Putamen (tissue), 1 donor: ENCODE measurements at regions not wholly inside any gene's neighbourhood (a gene's known extent, or its start where the extent isn't known, plus 50 kb on each side); places are given as distances from the start of the nearest gene placed in this dataset.
"Not testable (repeated sequence)": the region's sequence is repeated elsewhere in the genome, so short reads cannot be mapped to it uniquely, and the experiment has no call there.

ENCODE experiments used
- DNase-seq: peaks from one replicate; pipeline ENCODE4 v3.0.0-alpha.2; 2016; ENCODE audit warnings: low spot score

DNA sequence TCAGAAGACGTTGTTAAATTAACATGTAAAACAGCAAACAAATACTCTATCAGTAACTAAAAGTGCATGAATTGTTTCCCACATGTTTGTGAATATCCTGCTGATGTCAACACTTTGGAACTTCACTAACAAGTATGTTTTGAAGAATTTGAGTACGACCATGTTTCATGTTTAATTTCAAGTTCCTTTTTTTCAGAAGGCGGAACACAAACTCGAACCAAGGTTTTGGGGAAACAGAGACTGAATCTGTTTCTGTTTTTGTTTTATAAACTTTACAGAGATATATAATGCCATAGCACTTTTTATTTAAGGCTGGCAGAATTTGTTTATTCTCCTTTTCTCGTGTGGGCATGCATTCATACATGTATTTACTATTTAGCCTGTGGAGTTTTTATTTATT lies 509.3 kb upstream of the CITED2 start:
- DNase-seq: peak; percentile 18

GRCh38 chr6:139882977-139883728 lies 508.7 kb upstream of the CITED2 start:
- DNase-seq: peak; percentile 56

GRCh38 chr6:139882234-139882633 lies 507.8 kb upstream of the CITED2 start:
- DNase-seq: no peak

DNA sequence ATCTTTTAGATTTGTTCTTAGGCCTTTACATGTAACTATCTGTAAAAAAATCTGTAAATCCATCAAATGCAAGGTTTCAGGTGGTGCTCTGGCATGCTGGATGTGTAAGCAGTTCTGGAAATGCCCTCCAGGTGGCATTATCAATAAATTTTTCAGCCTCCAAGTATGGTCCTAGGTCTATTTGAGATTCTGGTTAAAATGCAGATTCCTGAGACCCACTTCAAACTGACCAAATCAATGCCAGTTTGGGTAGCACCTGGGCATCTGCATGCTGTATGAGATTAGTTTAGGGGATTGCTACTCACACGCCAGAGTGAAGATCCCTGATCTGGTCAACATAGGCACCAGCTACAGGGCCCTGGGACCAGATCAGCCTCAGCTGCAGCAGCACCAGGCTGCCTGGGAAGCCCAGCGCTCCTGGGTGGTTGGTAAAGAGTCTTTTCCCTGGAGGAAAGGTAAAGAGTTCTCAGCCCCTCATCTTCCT lies 507.3 kb upstream of the CITED2 start:
- peak; percentile 32 for DNase-seq

GRCh38 chr6:139881236-139881635 lies 506.8 kb upstream of the CITED2 start:
- no peak for DNase-seq

GRCh38 chr6:139879823-139880356 lies 505.4 kb upstream of the CITED2 start:
- no peak for DNase-seq

DNA sequence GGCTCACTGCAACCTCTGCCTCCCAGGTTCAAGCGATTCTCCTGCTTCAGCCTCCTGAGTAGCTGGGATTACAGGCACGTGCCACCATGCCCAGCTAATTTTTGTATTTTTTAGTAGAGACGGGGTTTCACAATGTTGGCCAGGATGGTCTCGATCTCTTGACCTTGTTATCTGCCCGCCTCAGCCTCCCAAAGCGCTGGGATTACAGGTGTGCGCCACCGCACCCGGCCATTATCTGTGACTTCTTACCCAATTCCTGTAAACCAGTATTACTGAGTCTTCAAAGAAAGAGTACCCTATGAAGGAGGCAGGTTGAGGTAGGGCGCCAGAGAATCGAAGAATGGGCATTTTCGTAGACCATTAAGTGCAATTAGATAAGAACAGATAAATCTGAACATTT lies 504.8 kb upstream of the CITED2 start:
- not testable (repeated sequence) for DNase-seq

DNA sequence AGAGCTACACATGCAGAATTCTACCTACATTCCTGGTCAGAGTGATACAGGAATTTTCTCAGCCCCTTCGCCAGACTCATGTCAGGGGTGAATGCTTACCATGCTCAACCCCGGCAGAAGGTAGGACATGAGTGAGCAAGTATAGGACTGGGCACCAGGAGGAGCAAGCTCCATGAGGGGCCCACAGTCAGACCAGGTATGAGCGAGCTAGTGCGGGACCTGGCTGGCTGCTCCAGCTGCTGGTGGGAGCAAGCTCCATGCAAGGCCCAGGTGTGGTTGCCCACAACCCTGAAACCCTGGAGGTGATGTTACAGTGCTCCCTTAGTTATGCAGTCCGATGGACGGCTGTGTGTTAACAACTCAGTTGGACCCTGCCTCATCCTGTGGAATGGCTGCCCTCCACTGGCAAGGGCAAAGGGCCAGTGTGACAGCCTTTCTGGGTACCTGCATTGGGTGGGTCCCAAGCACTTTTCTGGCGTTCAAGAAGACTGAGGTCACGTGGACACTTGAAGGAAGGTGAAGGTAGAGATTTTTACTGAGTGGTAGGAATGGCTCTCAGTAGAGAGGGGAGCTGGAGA lies 503.5 kb upstream of the CITED2 start:
- DNase-seq: no peak

DNA sequence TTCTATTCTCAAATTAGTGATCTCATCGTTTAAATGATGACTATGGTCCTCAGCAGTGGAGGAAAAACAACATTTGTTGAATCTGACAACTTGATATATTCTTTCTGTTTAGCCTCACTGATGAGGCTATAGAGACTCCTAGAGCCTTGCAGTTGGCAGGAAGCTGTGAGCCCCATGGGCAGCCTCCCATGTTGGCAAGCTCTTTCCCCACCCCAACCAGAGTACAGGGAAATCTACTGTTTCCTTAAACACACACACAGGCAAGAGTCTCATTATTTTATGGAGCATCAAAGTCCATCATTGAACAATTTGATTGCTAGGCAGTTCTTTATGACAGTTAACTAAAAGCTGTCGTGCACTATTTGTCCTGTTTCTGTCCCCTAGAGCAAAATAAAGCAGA lies 498.2 kb upstream of the CITED2 start:
- no peak for DNase-seq

- no peak for DNase-seq
Observed at GRCh38 chr6:139871803-139872510, 497.5 kb upstream of the CITED2 start.

- no peak for DNase-seq
Observed at GRCh38 chr6:139871165-139871710, 496.8 kb upstream of the CITED2 start.

DNA sequence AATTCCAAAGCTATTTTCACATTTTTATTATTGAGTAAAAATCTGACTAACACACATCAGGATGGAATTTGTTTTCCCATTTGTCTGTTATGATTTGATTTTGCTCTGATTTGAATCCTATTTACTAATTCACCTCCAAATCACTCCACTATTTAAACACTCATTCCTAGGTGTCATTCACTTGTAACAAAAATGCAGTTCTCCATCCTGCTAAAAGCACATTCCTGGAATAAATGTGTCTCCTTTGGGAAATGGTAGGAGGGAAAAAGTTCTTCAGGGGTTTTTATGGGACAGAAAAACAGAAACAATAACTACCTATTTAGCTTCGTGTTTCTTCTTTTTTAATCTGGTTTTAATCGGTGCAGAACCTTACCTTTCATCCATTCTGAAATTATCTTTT lies 494.1 kb upstream of the CITED2 start:
- no peak for DNase-seq

- DNase-seq: no peak
Observed at GRCh38 chr6:139863964-139864363, 489.5 kb upstream of the CITED2 start.

GRCh38 chr6:139863346-139863745 lies 488.9 kb upstream of the CITED2 start:
- DNase-seq: no peak

- DNase-seq: no peak
Observed at GRCh38 chr6:139862311-139862710, 487.9 kb upstream of the CITED2 start.

GRCh38 chr6:139860203-139860602 lies 485.8 kb upstream of the CITED2 start:
- DNase-seq: no peak

GRCh38 chr6:139858429-139858828 lies 484.0 kb upstream of the CITED2 start:
- DNase-seq: no peak

DNA sequence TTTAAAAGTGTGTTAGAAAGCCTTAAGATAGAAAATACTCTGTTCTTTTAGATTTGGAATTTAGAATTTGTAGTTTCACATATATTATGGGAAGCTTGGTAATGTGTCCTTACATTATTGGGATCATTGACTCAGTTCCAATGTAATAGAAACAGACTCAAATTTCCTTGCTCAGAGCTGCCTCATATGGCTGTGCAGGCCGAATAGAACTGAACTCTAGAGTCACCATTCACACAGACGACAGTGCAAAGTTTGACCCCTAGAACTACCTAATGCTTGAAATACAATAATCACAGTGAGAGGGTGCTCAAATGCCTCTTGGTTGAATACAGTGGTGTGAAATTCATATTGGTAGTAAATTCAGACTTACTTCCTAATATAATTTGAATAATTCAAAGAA lies 482.7 kb upstream of the CITED2 start:
- DNase-seq: no peak

GRCh38 chr6:139856562-139856961 lies 482.1 kb upstream of the CITED2 start:
- DNase-seq: no peak

DNA sequence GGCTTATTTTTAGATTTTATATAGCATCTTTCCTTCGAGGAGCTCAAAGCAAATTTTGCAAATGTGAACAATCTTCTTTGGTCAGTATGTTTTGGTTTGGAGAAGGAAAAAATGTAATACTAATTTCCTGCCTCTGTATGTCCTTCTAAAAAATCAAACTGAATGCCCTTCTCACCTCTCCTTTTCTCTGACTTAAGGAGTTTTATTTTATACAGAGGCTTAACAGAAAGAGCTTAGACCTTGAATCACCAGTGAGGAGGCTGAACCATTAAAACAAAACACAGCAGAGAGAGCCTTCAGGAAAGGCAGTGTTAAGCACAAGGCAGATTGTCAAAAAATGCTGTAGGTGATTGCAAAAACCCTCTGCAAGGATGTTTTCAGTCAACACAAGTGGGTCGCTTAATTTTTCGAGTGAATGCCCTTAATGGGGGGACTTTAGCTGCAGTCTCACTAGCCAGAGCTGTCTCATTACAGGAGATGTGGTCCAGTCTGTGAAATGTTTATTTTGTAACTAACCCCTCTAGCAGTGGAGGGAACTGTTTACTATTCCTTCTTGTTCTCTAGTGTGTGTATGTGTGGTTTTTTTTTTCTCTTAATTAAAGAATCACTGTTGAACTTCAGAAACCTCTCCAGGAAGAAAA lies 481.3 kb upstream of the CITED2 start:
- DNase-seq: no peak

DNA sequence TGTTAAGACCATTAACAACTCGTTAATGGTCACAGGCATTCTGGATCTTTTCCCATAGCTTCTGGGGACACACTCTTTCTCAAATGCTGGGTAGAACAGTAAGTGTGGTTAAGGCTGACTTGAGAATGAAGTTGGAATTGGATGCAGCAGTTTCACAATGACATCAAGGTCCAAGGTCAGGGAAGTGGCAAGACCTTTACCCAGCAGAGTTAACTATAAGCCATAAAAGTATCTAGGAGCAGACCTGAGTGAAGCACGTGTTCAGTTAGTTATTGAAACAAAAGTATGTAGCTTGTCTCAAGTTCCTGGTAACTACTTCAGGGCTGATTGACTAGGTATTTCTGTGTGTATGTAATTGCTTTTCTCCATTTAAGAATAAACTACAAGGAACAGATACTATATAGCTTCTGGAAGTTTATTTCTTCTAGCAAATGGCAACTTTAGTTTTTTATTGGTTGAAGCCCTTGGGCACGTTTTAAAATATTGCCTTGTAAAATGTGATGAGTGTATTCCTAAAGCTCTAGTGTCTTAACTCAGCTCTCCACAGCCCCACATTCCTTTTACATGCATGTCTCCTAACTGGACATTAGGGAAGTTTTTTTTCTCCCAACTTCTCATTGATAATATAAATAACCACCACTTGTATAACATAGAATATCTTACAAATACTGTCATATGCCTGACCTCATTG lies 479.0 kb upstream of the CITED2 start:
- DNase-seq: no peak
